A549 (cell line): ENCODE measurements at regions not wholly inside any gene's neighbourhood (a gene's known extent, or its start where the extent isn't known, plus 50 kb on each side); places are given as distances from the start of the nearest gene placed in this dataset.

Experiments used
- ATAC-seq, 2 experiments: fragments of 200-7000 bp in 1 of 2; fragments of >200 bp in 1 of 2; cut with Nextera tagmentation in 1 of 2; cut with Tn5 transposase in 1 of 2; 3 replicates each; pipeline versions ENCODE4 v1.8.0 to v1.9.1; 2018 to 2020; ENCODE audit warnings: mild to moderate bottlenecking in 1 of 2, moderate library complexity in 1 of 2
- CTCF ChIA-PET: fragments of 300-600 bp; sonication (Branson Sonifier 250); formaldehyde crosslinking; extraction: SDS; loops from one replicate; lab custom pipeline; 2021; ENCODE audit warnings: antibody characterized with exemption, inconsistent platforms; lab: Yijun Ruan, JAX
- POLR2A ChIA-PET: fragments of 350-600 bp; formaldehyde crosslinking; extraction: SDS; loops from one replicate; lab custom pipeline; 2021; ENCODE audit warnings: antibody characterized with exemption, inconsistent platforms; lab: Yijun Ruan, JAX
- DNase-seq, 2 experiments: peaks; one replicate each; pipeline versions ENCODE4 v3.0.0 to v3.0.0-alpha.2; 2011 to 2016; ENCODE audit warnings: low read depth in 1 of 2, low spot score in 1 of 2
- FAIRE-seq: peaks from 2 replicates; lab custom pipeline; 2011; peaks lifted over from hg19 to GRCh38; lab: Jason Lieb, UNC
- H3K27ac ChIP-seq, 2 experiments: fragments of >200 bp; sonication (Bioruptor Twin); formaldehyde crosslinking; 3 replicates each; pipeline ENCODE4 v1.5.1; 2016 to 2017
- H3K4me1 ChIP-seq: fragments of >200 bp; sonication (Bioruptor Twin); formaldehyde crosslinking; 3 replicates; pipeline ENCODE4 v1.6.1; 2016
- H3K4me2 ChIP-seq: fragments of >200 bp; sonication (Bioruptor Twin); formaldehyde crosslinking; 3 replicates; pipeline ENCODE4 v1.6.1; 2016
- H3K4me3 ChIP-seq: fragments of >200 bp; sonication (Bioruptor Twin); formaldehyde crosslinking; 3 replicates; pipeline ENCODE4 v1.5.1; 2016
- H3K9me3 ChIP-seq: fragments of >200 bp; sonication (Bioruptor Twin); formaldehyde crosslinking; 3 replicates; pipeline ENCODE4 v1.6.1; 2016
- CBX2 ChIP-seq: fragments of 200-600 bp; sonication (generic); IDR thresholded peaks from 2 replicates; pipeline ENCODE4 v1.6.1; 2016; ENCODE audit warnings: low read depth, mild to moderate bottlenecking, borderline replicate concordance
- CHD4 ChIP-seq: fragments of 200-600 bp; sonication (generic); IDR thresholded peaks from 2 replicates; pipeline ENCODE4 v1.6.1; 2016; ENCODE audit warnings: antibody characterized with exemption, mild to moderate bottlenecking, borderline replicate concordance
- EHF ChIP-seq: fragments of 250-450 bp; sonication (Bioruptor Pico); IDR thresholded peaks from 2 replicates; pipeline ENCODE4 v1.5.0; 2020; ENCODE audit warnings: mild to moderate bottlenecking
- HDAC2 ChIP-seq: fragments of 200-600 bp; sonication (generic); IDR thresholded peaks from 2 replicates; pipeline ENCODE4 v1.6.1; 2016
- HOXA7 ChIP-seq: fragments of 250-450 bp; sonication (Bioruptor Pico); IDR thresholded peaks from 2 replicates; pipeline ENCODE4 v1.5.0; 2020; ENCODE audit warnings: mild to moderate bottlenecking, moderate library complexity
- HOXB5 ChIP-seq: fragments of 250-450 bp; sonication (Bioruptor Pico); IDR thresholded peaks from 2 replicates; pipeline ENCODE4 v1.5.0; 2020; ENCODE audit warnings: mild to moderate bottlenecking, moderate library complexity
- JUNB ChIP-seq: fragments of >200 bp; sonication (Bioruptor Twin); formaldehyde crosslinking; IDR thresholded peaks from 2 replicates; pipeline ENCODE4 v1.6.1; 2016
- KDM1A ChIP-seq: fragments of 200-600 bp; sonication (generic); IDR thresholded peaks from 2 replicates; pipeline ENCODE4 v1.6.1; 2016; ENCODE audit warnings: low read depth, mild to moderate bottlenecking
- KDM5A ChIP-seq: fragments of 200-600 bp; sonication (generic); IDR thresholded peaks from 2 replicates; pipeline ENCODE4 v1.6.1; 2016; ENCODE audit warnings: antibody characterized with exemption, mild to moderate bottlenecking
- MAFK ChIP-seq: fragments of 450-650 bp; IDR thresholded peaks from 2 replicates; pipeline ENCODE4 v1.6.1; 2014; ENCODE audit not compliant: partially characterized antibody
- NFE2L2 ChIP-seq: fragments of 150-350 bp; conservative IDR thresholded peaks from 2 replicates; pipeline ENCODE4 v1.6.1; 2014; ENCODE audit warnings: low read length
- NPAS2 ChIP-seq: fragments of 250-450 bp; sonication (Bioruptor Pico); IDR thresholded peaks from 2 replicates; pipeline ENCODE4 v1.8.0; 2022; ENCODE audit warnings: mild to moderate bottlenecking, moderate library complexity, borderline replicate concordance
- NR3C1 ChIP-seq: fragments of >200 bp; sonication (Bioruptor Twin); formaldehyde crosslinking; IDR thresholded peaks from 3 replicates; pipeline ENCODE4 v1.6.1; 2017
- POLR2AphosphoS2 ChIP-seq: conservative IDR thresholded peaks from 2 replicates; pipeline ENCODE4 v1.6.1; 2012; ENCODE audit warnings: low read length, improper control_type of control experiment, inconsistent platforms
- RFX5 ChIP-seq: fragments of 450-650 bp; IDR thresholded peaks from 2 replicates; pipeline ENCODE4 v1.7.1; 2014; ENCODE audit warnings: antibody characterized with exemption, mild to moderate bottlenecking, moderate library complexity
- RNF2 ChIP-seq: fragments of 200-600 bp; sonication (generic); IDR thresholded peaks from 2 replicates; pipeline ENCODE4 v1.6.1; 2016; ENCODE audit warnings: low read depth, mild to moderate bottlenecking, antibody characterized with exemption, moderate library complexity, borderline replicate concordance
- SREBF2 ChIP-seq: fragments of 450-650 bp; IDR thresholded peaks from 2 replicates; pipeline ENCODE4 v1.6.1; 2014; ENCODE audit warnings: mild to moderate bottlenecking, moderate library complexity
- TFCP2L1 ChIP-seq: fragments of 250-450 bp; sonication (Bioruptor Pico); IDR thresholded peaks from 2 replicates; pipeline ENCODE4 v1.5.0; 2021; ENCODE audit warnings: mild to moderate bottlenecking
- TP53 ChIP-seq: fragments of 250-450 bp; sonication (Bioruptor Pico); IDR thresholded peaks from 2 replicates; pipeline ENCODE4 v1.5.0; 2021; ENCODE audit warnings: mild to moderate bottlenecking, moderate library complexity
- ZSCAN20 ChIP-seq: fragments of 250-450 bp; sonication (Bioruptor Pico); IDR thresholded peaks from 2 replicates; pipeline ENCODE4 v1.8.0; 2022; ENCODE audit warnings: mild to moderate bottlenecking, moderate library complexity
- WGBS: methylation state at CpG from one replicate; pipeline ENCODE4 v1.1.6; 2017; ENCODE audit errors: missing lambda C conversion rate; 5-methylcytosine and 5-hydroxymethylcytosine counted together
- TF ChIP-seq, protein P1 (sequence below): fragments of >200 bp; sonication (Bioruptor Twin); formaldehyde crosslinking; IDR thresholded peaks from 3 replicates; pipeline ENCODE4 v1.6.1; 2016
- TF ChIP-seq, protein P2 (sequence below): fragments of 250-450 bp; sonication (Bioruptor Pico); IDR thresholded peaks from 2 replicates; pipeline ENCODE4 v1.5.0; 2021; ENCODE audit warnings: mild to moderate bottlenecking, moderate library complexity, borderline replicate concordance
- TF ChIP-seq, protein P3 (sequence below): IDR thresholded peaks from 2 replicates; pipeline ENCODE4 v1.6.1; 2012
- TF ChIP-seq, protein P4 (sequence below): fragments of 150-350 bp; IDR thresholded peaks from 2 replicates; pipeline ENCODE4 v1.6.1; 2014; ENCODE audit warnings: low read depth, mild to moderate bottlenecking, low read length
- TF ChIP-seq, protein P5 (sequence below): fragments of >200 bp; sonication (Bioruptor Twin); formaldehyde crosslinking; IDR thresholded peaks from 2 replicates; pipeline ENCODE4 v1.6.1; 2016

DNA sequence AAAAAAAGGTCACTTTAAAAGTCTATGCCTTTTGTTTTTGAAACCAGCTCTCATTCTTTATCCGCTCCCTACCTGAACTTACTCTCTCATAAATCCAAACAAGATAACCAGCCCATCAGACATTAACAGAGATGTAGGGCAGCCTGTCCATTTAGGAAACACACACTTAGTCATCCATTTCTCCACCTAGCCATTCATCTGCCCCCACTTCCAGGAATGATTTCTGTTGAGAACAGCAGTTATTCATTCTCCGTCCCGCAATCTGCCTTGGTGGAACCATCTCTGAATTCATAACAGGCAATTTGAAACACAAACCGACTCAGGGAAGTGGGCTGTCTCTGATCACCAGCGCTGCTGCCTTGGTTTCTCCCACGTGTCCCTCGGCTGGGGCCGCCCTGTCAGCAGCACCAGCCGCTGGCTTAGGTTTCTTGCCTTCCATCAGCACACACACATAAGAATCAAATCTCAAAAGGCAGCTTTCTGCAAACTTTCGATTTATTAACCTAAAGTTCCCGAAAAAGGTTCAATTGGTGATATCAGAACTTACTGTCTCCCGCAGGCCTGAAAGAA lies 528.2 kb upstream of the NRP1 start:
- ATAC-seq = no peak
- CTCF ChIA-PET = interaction anchor here (1.6 kb wide), 1 partner anchor 10 kb away, joined by 4 read pairs; no protein-coding TSS in a partner anchor
- WGBS = 84% methylated on average over 12 of the region's 12 CpGs
- POLR2A ChIA-PET = no interaction called here
- TF ChIP-seq CBX2 (no peak), JUNB (no peak), HDAC2 (no peak), HOXB5 (no peak), RFX5 (no peak), SREBF2 (no peak), KDM5A (no peak)
- TF ChIP-seq, protein P1, sequence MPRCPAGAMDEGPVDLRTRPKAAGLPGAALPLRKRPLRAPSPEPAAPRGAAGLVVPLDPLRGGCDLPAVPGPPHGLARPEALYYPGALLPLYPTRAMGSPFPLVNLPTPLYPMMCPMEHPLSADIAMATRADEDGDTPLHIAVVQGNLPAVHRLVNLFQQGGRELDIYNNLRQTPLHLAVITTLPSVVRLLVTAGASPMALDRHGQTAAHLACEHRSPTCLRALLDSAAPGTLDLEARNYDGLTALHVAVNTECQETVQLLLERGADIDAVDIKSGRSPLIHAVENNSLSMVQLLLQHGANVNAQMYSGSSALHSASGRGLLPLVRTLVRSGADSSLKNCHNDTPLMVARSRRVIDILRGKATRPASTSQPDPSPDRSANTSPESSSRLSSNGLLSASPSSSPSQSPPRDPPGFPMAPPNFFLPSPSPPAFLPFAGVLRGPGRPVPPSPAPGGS = no peak
- TF ChIP-seq, protein P2, sequence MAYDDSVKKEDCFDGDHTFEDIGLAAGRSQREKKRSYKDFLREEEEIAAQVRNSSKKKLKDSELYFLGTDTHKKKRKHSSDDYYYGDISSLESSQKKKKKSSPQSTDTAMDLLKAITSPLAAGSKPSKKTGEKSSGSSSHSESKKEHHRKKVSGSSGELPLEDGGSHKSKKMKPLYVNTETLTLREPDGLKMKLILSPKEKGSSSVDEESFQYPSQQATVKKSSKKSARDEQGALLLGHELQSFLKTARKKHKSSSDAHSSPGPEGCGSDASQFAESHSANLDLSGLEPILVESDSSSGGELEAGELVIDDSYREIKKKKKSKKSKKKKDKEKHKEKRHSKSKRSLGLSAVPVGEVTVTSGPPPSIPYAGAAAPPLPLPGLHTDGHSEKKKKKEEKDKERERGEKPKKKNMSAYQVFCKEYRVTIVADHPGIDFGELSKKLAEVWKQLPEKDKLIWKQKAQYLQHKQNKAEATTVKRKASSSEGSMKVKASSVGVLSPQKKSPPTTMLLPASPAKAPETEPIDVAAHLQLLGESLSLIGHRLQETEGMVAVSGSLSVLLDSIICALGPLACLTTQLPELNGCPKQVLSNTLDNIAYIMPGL (CRISPR knock-in tag) = no peak
- TF ChIP-seq, all 56 proteins: peak for 0
- no peak overlapping the region for H3K4me2 ChIP-seq
- no peak overlapping the region for H3K27ac ChIP-seq
- no peak overlapping the region for H3K4me3 ChIP-seq
- no peaks in the 10 kb centered on the region for H3K4me1 ChIP-seq
- FAIRE-seq (no peak), DNase-seq (no peak)
- no peaks in the 10 kb centered on the region for H3K9me3 ChIP-seq

DNA sequence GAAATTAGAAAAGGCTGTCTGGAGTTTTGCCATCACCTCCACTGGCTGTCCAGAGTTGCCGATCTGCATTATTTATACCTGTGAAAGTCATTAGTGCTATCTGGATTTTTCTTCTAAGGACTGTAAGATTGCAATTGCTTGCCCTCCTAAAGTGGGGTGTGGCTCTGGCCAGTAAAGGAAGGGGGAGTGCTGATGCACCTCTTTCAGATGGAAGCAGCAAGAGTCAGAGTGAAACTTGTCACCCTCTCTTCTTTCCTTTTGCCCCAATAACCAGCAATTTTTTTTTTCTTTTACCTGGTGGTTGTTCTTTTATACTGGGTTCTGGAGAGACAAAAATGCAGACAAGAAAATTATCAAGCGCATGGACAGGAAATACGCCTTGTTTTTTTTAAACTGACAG lies 527.4 kb upstream of the NRP1 start:
- no peak overlapping the region for H3K4me2 ChIP-seq
- DNase-seq (no peak), ATAC-seq (no peak), FAIRE-seq (no peak)
- POLR2A ChIA-PET = no interaction called here
- 96% methylated on average over 3 of the region's 3 CpGs for WGBS
- H3K4me1 ChIP-seq = no peaks in the 10 kb centered on the region
- no peak for TF ChIP-seq RNF2
- TF ChIP-seq, protein P1 = no peak
- no peak for TF ChIP-seq EHF (CRISPR knock-in tag)
- TF ChIP-seq, protein P2 (CRISPR knock-in tag) = no peak
- TF ChIP-seq POLR2AphosphoS2 = no peak
- TF ChIP-seq NR3C1 = no peak
- no peak for TF ChIP-seq KDM1A
- TF ChIP-seq, protein P3, sequence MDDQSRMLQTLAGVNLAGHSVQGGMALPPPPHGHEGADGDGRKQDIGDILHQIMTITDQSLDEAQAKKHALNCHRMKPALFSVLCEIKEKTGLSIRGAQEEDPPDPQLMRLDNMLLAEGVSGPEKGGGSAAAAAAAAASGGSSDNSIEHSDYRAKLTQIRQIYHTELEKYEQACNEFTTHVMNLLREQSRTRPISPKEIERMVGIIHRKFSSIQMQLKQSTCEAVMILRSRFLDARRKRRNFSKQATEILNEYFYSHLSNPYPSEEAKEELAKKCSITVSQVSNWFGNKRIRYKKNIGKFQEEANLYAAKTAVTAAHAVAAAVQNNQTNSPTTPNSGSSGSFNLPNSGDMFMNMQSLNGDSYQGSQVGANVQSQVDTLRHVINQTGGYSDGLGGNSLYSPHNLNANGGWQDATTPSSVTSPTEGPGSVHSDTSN = no peak
- TF ChIP-seq, protein P4, sequence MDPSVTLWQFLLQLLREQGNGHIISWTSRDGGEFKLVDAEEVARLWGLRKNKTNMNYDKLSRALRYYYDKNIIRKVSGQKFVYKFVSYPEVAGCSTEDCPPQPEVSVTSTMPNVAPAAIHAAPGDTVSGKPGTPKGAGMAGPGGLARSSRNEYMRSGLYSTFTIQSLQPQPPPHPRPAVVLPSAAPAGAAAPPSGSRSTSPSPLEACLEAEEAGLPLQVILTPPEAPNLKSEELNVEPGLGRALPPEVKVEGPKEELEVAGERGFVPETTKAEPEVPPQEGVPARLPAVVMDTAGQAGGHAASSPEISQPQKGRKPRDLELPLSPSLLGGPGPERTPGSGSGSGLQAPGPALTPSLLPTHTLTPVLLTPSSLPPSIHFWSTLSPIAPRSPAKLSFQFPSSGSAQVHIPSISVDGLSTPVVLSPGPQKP = no peak
- TF ChIP-seq MAFK = no peak
- TF ChIP-seq JUNB = no peak
- no peak for TF ChIP-seq TFCP2L1
- no peak for TF ChIP-seq TP53 (CRISPR knock-in tag)
- no peak for TF ChIP-seq CHD4
- no peak for TF ChIP-seq HOXA7 (CRISPR knock-in tag)
- TF ChIP-seq HOXB5 = no peak
- TF ChIP-seq ZSCAN20 = no peak
- TF ChIP-seq NPAS2 (CRISPR knock-in tag) = no peak
- TF ChIP-seq, protein P5, sequence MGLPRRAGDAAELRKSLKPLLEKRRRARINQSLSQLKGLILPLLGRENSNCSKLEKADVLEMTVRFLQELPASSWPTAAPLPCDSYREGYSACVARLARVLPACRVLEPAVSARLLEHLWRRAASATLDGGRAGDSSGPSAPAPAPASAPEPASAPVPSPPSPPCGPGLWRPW = no peak
- TF ChIP-seq NFE2L2 = no peak
- H3K9me3 ChIP-seq = no peaks in the 10 kb centered on the region
- CTCF ChIA-PET = interaction anchor here (1.6 kb wide), 1 partner anchor 10 kb away, joined by 4 read pairs; no protein-coding TSS in a partner anchor
- H3K4me3 ChIP-seq = no peak overlapping the region
- no peak overlapping the region for H3K27ac ChIP-seq
